GM12865 (cell line): ENCODE measurements at regions not wholly inside any gene's neighbourhood (a gene's known extent, or its start where the extent isn't known, plus 50 kb on each side); places are given as distances from the start of the nearest gene placed in this dataset.
"Not testable (repeated sequence)": the region's sequence is repeated elsewhere in the genome, so short reads cannot be mapped to it uniquely, and the experiment has no call there.

Experiments
- DNase-seq: peaks from one replicate; pipeline ENCODE4 v3.0.0; 2010; ENCODE audit warnings: low read depth
- H3K4me3 ChIP-seq: 2 replicates; pipeline ENCODE4 v1.5.1; 2011; ENCODE audit warnings: mild to moderate bottlenecking, low read depth, low read length, control low read depth
- TF ChIP-seq, protein P1 (sequence below): IDR thresholded peaks from 2 replicates; pipeline ENCODE4 v1.5.1; 2011; ENCODE audit warnings: low read length, control low read depth, low read depth, inconsistent platforms; ENCODE audit not compliant: insufficient read depth; ENCODE audit errors: missing control alignments

DNA sequence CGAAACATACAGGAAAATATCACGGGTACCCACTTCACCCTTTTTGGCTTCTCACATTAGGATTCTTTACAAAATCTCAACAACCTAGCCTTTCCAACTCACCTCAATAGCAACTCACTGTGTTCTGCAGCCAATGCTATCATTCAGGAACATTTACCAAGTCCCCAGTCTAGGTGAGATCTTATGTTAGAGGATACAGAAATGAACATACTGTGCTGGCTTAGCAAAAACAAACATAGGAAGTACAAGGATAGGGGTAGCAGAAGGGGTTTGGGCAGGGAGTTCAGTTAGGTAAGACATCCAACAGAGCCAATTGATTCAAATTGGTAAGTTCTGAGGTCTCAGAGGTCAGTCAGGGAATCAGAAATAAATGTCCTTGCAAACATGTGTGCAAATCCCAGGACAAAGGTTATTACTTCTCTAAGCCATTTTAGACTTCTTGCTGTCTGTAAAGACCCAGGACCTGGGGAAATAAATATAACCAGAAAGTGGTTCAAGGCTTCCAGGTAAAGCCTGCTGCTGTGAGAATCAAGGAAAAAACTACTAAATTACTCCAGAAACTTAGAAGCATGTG, 556.3 kb upstream of the CHAC2 start:
- no peak for DNase-seq
- H3K4me3 ChIP-seq: no peak overlapping the region
- TF ChIP-seq, protein P1, sequence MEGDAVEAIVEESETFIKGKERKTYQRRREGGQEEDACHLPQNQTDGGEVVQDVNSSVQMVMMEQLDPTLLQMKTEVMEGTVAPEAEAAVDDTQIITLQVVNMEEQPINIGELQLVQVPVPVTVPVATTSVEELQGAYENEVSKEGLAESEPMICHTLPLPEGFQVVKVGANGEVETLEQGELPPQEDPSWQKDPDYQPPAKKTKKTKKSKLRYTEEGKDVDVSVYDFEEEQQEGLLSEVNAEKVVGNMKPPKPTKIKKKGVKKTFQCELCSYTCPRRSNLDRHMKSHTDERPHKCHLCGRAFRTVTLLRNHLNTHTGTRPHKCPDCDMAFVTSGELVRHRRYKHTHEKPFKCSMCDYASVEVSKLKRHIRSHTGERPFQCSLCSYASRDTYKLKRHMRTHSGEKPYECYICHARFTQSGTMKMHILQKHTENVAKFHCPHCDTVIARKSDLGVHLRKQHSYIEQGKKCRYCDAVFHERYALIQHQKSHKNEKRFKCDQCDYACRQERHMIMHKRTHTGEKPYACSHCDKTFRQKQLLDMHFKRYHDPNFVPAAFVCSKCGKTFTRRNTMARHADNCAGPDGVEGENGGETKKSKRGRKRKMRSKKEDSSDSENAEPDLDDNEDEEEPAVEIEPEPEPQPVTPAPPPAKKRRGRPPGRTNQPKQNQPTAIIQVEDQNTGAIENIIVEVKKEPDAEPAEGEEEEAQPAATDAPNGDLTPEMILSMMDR: no peak

- no peak overlapping the region for H3K4me3 ChIP-seq
- no peak for DNase-seq
- TF ChIP-seq, protein P1: no peak
These were observed 557.1 kb upstream of the CHAC2 start for GRCh38 chr2:53210538-53210937.

DNA sequence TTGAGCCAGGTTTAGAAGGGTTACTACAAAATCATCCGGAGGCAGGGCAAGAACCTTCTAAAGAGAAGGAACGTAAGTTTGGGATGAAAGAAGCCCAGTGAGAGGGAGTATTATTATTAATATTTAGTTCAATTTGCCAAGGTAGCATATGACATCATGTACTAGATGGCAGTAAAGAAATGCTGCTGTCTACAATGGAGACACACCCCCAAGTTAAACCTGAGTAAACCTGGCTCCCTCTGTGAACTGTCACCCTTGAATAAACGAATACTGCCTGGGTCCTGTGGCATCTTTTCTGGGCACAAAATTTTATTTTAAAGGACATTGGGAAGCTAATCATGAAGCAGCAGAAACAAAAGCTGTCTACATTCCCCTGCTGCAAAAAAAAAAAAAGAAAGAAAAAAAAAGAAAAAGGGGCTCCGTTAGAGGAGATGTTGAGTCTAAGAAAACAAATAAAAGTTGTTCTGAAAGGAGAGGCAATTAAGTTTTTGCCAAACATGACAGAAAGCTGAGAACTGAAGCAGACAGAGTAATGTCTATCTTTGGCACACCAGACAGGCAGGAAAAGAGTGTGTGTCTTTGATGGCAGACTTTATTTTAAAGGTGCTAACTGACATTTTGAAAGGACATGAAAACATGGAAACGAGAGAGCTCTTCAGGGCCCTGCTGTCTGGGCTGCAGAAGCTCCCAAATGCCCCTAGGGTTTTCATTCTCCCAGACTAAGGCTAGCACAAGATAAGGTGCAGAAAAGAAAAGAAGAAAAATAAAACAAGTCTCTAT, 557.7 kb upstream of the CHAC2 start:
- no peak for DNase-seq
- TF ChIP-seq, protein P1: no peak
- H3K4me3 ChIP-seq: no peak overlapping the region

- DNase-seq: no peak
- TF ChIP-seq, protein P1: no peak
- H3K4me3 ChIP-seq: no peak overlapping the region
These were observed 558.8 kb upstream of the CHAC2 start for GRCh38 chr2:53208815-53209214.

DNA sequence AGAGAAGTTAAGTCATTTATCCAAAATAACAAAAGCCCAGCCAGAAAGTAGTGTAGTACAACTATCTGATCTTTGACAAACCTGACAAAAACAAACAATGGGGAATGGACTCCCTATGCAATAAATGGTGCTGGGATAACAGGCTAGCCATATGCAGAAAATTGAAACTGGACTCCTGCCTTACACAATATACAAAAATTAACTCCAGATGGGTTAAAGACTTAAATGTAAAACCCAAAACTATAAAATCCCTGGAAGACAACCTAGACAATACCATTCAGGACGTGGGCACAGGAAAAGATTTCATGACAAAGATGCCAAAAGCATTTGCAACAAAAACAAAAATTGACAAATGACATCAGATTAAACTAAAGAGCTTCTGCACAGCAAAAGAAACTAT, 561.4 kb upstream of the CHAC2 start:
- not testable (repeated sequence) for H3K4me3 ChIP-seq, DNase-seq

GRCh38 chr2:53202063-53202462, 565.5 kb upstream of the CHAC2 start:
- DNase-seq: no peak
- TF ChIP-seq, protein P1: no peak
- no peak overlapping the region for H3K4me3 ChIP-seq

DNA sequence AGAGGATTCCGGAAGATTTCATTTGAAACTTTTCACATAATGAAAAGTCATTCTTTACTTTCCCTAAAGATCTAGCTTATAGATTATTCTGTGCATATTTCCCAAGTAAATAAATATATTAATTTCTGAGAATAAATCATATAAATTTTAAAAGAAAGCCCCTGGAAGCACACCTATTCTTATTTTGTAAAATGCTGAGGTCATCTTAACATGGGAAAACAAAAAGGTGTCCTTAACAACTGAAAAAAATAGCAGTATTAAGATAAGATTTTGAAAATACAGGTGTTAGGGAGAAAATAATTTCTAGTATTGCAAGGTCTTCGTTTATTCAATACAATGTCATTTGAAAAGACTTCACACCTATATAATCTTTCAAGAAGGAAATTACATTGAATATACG, 567.5 kb upstream of the CHAC2 start:
- DNase-seq: no peak
- H3K4me3 ChIP-seq: no peak overlapping the region
- TF ChIP-seq, protein P1: no peak
